NCI-H146 treated with DMSO at 0.1 percent for 48 hours (cell line): ENCODE measurements at regions not wholly inside any gene's neighbourhood (a gene's known extent, or its start where the extent isn't known, plus 50 kb on each side); places are given as distances from the start of the nearest gene placed in this dataset.
A peak's percentile ranks its signal among the peaks of the same experiment; 100 is the strongest.
"Not testable (repeated sequence)": the region's sequence is repeated elsewhere in the genome, so short reads cannot be mapped to it uniquely, and the experiment has no call there.

Experiments
- DNase-seq: peaks from one replicate; lab custom pipeline; 2025; ENCODE audit not compliant: unreplicated experiment; lab: John Stamatoyannopoulos, UW

DNA sequence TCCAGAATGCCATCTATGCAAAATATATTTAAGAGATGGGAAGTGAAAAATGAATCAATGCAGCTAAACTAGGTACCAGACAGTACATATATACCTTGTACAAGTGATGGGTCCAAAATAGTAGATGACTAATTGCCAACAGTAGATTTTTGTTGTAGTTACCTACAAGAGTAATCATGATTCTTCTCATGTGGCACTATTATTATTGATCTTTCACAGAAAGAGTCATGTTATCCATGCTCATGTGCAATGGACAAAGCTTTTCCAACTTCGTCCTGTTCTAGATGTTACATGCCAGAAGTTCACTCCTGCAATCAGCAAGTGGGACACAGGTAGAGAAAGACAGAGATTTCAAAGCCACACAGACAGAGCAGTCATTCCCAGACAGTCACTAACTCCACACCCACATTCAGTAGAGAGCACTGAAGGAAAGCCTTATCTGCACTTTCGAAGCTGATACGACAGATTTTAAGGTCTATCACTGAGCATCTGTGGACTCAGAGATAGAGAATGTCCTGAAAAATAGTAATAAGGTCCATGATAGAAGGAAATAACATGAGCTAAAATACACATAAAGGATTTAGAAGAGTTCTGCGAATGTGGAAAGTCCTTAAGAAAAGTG lies 101.6 kb upstream of the ITPRID2 start:
- no peak for DNase-seq

DNA sequence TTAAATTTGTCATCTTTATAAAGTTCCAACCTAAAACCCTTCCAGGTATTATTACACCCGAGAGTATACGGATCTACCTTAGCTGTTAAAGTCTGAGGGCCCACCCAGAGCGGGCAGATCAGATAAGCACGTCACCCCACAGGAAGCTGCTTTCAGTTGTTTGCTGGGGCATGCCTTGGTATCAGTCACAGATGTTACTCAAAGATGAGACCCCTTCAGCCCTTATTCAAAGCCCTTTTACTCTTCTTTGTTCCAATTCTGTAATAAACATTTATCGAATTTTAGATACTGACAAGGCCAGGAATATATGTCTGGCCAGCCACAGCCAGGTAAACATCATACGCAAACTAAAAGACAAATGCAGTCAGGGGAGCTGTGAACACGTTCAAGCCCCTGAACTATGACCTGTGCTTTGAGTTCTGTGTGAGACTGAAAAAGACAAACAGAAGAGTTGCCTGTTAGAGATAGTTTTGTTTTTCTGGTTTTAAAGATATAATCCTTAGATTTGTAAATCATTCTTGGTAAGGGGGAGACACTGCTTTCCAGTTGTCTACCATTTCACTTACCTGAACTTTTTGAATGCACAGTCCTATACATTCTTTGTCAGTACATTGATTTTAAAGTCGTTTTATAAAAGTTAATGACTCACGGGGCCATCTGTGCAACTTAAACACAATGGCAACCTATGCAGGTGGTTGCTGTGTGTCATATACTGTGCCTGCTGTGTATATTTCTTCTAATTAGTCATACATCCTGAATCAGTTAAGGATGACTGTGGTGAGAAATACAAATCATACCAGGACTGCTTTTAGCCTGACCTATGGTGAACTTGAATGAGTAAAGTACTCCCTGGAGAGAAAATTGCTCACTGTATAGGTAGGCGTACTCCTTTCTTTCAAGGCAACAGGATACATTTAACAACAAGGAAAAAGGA lies 100.5 kb upstream of the ITPRID2 start:
- DNase-seq: peak; percentile 42

DNA sequence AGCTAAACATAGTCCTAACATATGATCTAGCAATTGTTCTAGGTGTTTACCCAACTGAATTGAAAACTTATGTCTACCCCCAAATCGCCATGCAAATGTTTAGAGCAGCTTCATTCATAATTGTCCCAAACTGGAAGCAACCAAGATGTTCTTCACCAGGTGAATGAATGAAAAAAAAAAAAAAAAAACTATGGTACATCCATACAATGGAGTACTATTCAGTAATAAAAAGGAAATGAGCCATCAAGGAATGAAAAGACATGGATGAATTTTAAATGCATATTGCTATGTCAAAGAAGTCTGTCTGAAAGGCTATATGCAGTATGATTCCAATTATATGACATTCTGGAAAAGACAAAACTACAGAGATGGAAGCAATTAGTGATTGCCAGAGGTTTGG lies 98.6 kb upstream of the ITPRID2 start:
- no peak for DNase-seq

DNA sequence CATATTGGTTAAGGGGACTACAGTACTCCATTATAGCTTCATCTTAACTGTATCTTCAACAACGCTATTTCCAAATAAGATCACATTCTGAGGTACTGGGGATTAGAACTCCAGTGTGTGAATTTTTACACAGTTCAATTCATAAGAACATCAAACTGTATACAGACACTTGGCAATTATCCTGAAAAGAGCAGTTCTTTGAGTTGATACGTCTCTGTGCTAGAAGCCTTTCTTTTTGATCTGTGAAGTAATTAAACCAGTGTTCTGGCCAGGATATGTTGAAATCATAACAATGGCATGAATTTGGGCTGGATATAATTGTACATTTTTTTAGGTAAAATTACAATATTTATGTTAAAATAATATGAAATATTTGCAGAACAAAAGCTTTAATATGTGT lies 93.5 kb upstream of the ITPRID2 start:
- DNase-seq: no peak

DNA sequence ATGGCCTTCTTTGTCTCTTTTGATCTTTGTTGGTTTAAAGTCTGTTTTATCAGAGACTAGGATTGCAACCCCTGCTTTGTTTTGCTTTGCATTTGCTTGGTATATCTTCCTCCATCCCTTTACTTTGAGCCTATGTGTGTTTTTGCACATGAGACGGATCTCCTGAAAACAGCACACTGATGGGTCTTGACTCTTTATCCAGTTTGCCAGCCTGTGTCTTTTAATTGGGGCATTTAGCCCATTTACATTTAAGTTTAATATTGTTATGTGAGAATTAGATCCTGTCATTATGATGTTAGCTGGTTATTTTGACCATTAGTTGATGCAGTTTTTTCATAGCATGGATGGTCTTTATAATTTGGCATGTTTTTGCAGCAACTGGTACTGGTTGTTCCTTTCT lies 89.2 kb upstream of the ITPRID2 start:
- not testable (repeated sequence) for DNase-seq

DNA sequence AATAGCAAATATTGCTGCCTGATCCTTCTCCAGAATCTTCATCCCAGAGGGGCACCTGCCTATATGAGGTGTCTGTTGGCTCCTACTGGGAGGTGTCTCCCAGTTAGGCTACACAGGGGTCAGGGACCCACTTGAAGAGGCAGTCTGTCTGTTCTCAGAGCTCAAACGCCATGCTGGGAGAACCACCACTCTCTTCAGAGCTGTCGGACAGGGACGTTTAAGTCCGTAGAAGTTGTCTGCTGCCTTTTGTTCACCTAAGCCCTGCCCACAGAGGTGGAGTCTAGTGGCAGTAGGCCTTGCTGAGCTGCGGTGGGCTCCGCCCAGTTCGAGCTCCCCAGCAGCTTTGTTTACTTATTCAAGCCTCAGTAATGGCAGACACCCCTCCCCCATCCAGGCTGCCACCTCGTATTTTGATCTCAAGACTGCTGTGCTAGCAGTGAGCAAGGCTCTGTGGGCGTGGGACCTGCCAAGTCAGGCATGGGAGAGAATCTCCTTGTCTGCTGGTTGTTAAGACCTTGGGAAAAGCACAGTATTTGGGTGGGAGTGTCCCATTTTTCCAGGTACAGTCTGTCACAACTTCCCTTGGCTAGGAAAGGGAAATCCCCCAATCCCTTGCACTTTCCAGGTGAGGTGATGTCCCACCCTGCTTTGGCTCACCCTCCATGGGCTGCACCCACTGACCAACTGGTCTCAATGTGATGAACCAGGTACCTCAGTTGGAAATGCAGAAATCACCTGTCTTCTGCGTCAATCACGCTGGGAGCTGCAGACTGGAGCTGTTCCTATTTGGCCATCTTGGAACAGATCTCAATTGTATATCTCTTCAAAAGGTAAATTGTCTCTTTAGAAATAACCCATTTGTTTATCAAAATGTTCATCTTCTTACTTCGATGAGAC lies 87.4 kb upstream of the ITPRID2 start:
- not testable (repeated sequence) for DNase-seq

DNA sequence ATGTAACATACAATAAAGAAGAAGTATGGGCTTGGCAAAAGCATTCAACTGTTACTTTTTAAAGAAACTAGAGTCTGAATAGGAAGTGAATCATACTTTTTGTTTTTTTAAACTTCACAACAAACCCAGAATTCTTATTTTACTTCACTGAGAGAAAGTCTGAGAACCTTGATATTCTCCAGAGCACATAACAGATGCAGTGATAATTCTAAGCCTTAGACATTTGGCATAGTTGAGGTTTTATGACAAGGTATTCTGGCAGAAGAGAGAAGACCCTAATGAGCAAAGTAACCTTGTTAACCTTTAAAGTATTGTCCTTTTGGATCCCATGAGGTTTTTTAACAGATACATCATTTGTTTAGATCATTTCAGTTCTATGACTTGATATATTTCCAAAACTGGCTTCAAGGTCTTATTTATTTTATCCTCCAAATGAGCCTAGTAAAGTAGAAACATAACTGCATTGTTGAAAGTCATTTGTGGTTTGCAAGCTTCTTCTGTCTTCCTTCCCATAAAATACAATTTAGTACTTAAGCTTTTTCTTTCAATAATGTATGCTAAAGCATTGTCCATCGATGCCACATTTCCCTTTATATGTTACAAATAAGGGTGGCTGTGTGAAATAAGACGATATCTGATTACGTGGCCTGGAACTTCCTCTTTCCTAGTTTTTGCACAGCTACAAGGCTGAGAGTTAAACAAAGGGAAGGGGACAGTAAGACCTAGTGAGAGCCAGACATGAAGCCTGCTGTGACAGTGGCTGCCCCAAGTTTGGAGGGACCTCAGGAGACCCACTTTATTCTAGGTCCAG lies 86.1 kb upstream of the ITPRID2 start:
- no peak for DNase-seq

DNA sequence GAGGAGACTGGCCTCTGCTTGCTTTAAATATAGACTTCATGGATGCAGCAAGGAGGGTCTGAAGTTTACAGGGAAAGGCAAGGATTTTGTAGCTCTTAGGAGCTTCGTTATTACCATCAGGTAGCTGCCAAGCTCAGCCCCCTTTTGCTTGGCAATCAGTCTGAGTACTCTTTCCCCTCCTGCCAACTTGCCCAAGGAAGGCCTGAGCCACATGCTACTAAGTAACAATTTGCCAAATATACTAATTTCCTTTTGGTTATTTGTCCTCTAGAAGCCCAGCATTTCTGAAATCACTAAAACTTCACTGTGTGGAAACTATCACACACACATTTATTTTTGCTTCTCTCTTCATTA lies 85.5 kb upstream of the ITPRID2 start:
- DNase-seq: no peak

DNA sequence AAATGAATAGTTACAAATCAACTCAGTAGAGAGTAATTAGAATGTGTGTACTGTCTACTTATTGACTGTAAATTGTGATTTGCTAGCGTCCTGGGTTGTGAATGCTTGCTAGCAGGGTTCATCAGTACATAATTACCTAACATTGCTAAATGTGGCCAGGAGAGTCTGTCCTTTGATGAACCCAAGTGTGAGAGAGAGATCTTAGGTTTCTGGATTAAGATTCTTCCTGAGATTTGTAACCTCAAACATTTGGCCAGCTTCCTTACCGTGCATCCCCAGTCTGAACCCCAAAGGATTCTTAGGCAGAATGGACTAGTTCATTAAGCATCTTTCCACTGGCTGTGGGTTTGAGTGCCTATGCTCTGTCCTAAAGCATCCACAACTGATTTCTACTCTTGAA lies 84.0 kb upstream of the ITPRID2 start:
- DNase-seq: no peak

DNA sequence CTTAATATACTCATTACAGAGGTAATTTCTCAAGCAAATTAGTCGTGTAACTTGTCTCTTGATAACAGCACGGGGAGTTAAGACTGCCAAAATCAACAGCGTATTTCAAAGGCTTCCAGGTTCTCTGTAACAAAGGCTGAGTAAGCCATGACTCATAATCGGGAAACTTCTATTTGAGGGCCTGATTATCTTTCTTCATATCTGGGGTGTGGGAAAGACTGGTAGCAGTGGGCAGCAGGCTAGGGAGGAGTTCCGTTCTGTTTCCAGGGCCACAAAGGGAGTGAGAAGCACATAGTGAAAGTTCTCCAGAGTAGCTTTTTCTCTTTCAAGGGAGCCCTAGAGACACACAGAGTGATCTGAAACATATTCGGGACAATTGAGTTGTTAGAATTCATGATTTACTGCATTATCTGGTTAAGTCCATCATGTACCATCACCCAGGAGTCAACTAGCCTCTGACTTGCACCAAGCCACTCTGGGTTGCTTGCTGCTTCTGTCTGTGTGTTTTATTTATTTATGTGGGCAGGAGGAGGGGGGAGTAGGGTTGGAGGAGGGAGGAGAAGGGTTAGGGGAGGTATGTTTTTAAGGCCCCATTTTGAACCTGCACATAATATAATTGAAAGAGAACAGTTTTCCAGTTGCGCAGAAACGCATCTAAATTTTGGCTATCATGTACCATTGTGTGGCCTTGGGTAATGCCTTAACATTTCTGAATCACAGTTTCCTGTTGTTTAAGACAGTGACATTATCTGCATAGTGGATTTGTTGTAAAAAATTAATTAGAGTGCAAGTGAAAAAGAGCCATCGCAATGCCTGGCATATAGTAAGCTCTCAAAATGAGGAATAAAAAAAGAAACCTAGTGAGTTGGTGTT lies 80.5 kb upstream of the ITPRID2 start:
- DNase-seq: peak; percentile 12

DNA sequence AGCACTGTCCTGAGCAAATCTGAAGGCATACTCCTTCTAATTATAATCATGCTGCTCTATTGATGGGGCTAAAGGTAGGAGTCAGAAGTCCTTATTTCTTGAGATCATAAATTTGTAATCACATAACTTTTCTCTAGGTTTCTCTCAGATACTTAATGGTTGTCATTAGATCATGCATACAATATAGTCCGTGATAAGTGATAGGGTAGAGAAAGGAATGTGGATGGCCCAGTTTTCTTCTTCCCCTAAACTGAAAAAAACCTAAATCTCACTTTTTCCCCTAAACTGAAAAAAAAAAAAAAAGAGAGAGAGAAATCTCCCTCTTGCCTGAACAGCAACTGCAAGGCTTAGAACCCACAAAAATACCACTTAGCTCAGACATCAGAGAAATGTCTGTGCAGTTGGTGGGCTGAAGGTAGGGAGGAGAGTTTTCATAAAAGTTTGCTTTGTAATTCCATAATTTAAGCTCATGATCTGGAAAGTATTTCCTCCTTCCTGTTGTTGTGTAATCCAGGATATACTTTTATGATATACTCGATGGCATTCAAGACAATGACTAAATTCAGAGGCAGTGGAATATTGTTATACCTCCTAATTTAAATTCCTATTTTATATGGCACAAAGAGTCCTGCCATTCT lies 79.3 kb upstream of the ITPRID2 start:
- no peak for DNase-seq

DNA sequence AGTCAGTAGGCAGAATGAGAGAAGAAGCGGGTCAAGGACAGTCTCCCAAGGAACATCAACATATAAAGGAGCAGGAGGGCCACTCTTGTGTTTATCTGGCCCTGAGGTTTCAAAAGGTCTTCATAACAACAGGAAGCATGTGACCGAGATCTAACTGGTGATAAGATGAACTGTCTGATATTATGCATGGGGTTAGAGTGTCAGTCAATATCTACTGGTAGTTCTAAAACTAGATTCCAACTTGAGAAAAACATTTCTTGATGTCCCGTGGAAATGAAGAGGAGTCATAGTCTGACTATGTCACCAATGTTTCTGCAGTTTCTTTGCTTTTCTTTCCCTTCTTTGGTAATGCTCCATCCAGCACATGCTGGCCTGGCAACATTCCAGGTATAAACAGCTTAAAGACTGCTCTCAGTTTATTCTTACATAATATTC lies 77.5 kb upstream of the ITPRID2 start:
- no peak for DNase-seq

DNA sequence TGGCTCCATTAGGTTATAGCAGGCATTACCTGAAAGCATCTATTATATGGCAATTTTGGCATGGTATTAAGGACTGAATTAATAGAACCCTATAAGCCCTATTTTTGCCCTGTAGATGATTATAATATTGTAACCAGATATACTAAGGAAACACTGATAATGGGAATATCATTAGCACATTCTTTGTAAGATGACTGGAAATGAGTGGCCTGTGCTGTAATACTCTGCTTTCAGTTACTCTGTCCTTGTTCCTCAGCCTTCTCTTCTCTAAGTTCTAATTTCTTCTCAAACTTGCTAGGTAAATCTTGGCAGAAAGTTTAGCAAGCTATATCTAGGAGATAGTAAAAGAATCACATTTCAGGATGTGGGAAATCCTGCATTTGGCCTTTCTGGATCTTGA lies 74.0 kb upstream of the ITPRID2 start:
- DNase-seq: no peak

DNA sequence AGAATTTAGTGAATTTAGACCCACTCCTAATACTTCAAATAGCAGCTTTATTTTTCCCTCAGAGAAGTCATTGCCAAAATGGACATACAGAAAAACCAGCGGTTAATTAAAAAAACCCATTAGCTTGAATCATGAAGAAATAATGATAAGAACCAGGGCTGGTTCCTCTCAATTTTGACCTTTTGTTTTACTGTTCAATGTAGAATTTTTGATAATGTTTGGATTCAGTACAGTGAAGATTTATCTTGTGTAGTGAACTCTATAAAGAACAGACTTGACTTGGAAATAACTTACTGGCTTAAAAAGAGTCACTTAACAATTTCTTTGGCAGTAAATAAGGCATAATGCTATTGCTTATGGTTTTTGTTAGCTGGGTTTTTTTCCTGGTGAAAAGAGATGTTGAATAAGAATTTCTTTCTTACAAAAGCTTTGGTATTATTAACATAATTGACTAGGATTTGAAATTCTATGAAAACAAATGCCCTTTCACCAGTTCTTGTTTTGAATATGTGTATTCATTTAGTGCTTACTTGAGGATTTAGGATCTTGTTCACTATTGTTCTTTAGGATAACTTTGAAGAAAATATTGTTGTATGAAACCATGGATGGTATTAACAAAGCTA lies 73.4 kb upstream of the ITPRID2 start:
- no peak for DNase-seq

DNA sequence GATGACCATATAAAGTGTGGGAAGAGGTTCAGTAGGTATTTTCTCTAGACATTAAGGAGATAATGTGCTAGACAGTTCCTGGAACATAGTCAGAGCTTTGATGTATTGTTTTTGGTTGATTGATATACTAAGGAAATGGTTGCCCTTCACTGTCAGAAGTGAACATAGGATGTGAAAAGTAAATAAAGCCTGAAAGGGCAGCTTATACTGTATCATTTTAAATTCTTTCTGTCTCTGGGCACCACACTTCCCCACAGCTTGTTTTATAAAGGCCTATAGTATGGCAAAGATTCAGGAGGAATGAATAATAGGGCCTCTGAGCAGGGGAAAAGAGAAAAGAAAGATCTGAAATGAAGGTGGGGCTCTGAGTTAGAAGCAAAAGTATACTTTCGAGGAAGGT lies 72.7 kb upstream of the ITPRID2 start:
- DNase-seq: no peak

DNA sequence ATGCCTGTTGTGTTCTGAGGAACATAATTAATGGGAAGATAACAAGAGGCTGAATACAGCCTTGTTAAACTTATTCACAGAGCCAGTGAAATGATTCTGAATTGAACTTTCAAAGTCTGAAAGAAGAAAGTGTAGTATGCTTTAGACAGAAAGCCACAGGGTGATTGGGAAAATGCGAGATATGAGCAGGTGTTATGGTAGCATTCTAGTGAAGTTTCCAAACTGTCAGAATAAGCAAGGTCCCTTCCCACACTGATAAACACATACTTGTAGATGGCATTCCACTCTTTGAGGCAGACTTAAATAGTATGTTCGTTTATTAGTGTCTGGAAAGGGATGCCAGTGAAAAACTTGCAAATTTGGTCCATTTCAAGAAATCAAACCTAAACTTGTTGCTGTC lies 70.5 kb upstream of the ITPRID2 start:
- no peak for DNase-seq

DNA sequence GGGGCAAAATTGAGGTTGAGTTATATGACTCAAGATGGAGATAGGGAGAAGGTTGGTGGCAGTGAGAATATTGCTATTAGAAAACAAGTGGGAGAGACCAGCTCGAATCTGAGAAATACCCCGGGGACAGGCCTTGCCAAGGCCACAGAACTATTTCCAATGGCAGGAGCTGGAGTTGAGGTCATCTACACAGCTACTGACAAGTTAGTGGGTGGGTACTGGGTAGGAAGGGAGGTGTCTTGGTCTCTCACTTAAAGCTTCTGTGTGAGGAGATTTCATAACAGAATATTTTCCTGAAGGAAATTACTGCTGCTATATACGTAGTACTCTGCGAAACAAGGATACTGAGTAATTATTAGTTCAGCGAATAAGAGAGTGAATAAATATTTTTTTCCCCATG lies 69.4 kb upstream of the ITPRID2 start:
- DNase-seq: no peak

DNA sequence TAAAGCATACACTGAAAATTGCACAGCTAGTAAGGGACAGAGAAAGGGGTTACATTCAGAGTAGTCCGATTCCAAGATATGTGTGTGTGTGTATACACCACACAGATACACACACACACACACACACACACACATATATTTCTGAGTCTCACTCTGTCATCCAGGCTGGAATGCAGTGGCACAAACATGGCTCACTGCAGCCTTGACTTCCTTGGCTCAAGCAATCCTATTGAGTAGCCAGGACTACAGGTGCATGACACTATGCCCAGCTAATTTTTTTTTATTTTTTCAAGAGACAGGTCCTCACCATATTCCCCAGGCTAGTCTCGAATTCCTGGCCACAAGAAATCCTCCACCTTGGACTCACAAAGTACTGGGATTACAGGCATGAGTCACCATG lies 68.1 kb upstream of the ITPRID2 start:
- DNase-seq: no peak
